Vagina (tissue), 2 donors: ENCODE measurements at regions not wholly inside any gene's neighbourhood (a gene's known extent, or its start where the extent isn't known, plus 50 kb on each side); places are given as distances from the start of the nearest gene placed in this dataset.

Experiments used
- DNase-seq, 2 donors: peaks; one replicate each; pipeline ENCODE4 v3.0.0-alpha.2; 2017; ENCODE audit errors: extremely low spot score in 2 of 2
- H3K27ac ChIP-seq: fragments of 200-600 bp; sonication (generic); one replicate; pipeline ENCODE4 v1.5.1; 2019
- H3K27me3 ChIP-seq: fragments of 200-600 bp; sonication (generic); one replicate; pipeline ENCODE4 v1.5.1; 2019
- H3K36me3 ChIP-seq, 2 donors: fragments of 200-600 bp; sonication (generic); one replicate each; pipeline ENCODE4 v1.5.1; 2017 to 2019
- H3K4me1 ChIP-seq: fragments of 200-600 bp; sonication (generic); one replicate; pipeline ENCODE4 v1.5.1; 2019
- H3K4me3 ChIP-seq, 2 donors: fragments of 200-600 bp; sonication (generic); 1 replicate in 1 of 2; 2 replicates in 1 of 2; pipeline ENCODE4 v1.5.1; 2016 to 2019
- H3K9me3 ChIP-seq: fragments of 200-600 bp; sonication (generic); one replicate; pipeline ENCODE4 v1.5.1; 2019
- POLR2A ChIP-seq, 2 donors: fragments of 450-650 bp; IDR thresholded peaks; one replicate each; pipeline ENCODE4 v1.6.1; 2017; ENCODE audit warnings: antibody characterized with exemption in 2 of 2, mild to moderate bottlenecking in 2 of 2, moderate library complexity in 2 of 2
- POLR2AphosphoS5 ChIP-seq, 2 donors: sonication (generic); formaldehyde crosslinking; IDR thresholded peaks; one replicate each; pipeline ENCODE4 v1.9.0; 2017; ENCODE audit warnings: antibody characterized with exemption in 2 of 2, mild to moderate bottlenecking in 2 of 2, low read depth in 1 of 2; ENCODE audit not compliant: insufficient read depth in 1 of 2
- intact Hi-C: fragments of 100-400 bp; cut with DNase I; formaldehyde crosslinking; loops from one replicate; pipeline ENCODE4 v1.15.1; 2023
- TF ChIP-seq, protein P1 (sequence below), 3 experiments: fragments of 450-650 bp in 2 of 3; fragments of 200-600 bp in 1 of 3; sonication (generic) in 1 of 3; IDR thresholded peaks; one replicate each; pipeline ENCODE4 v1.5.1; 2017 to 2019; ENCODE audit warnings: antibody characterized with exemption in 3 of 3, mild to moderate bottlenecking in 2 of 3, moderate library complexity in 2 of 3

DNA sequence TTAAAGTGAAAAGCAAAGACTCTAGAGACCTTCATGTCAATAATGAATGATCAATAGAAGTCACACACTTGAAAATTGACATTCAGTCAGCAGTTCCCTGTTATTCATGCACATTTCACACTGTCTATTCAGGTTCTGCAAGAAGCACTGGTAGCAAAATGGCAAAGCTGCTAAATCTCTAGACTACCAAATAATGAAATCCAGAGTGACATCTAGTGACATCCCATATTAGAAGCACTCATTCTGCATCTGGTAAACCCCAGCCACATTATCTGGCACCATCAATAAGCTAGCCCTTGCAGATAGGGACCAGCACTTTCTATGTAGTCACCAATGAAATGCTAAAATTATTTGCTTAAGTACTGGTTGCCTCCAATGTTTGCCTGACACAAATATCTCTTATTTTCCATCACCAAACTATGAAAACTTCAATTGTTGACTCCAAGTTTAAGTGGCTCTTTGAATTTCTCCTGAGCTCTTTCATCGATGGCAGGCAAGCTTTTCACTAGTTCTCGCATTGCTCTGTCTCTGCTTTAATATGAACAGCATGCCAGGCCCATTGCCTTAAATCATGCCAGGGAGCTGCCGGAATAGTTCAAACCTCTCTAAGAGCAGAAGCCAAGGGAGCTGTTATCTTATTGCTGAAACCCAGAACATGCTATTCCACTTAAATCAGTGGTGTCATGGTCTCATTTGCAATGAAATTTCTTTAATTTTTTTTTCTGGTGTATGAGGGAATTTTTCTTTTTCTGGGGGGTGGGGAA is 409.9 kb downstream of the MZT1 start:
- TF ChIP-seq POLR2A (IDR thresholded peaks at IDR 0.05), result no peak
- TF ChIP-seq POLR2AphosphoS5 (IDR thresholded peaks at IDR 0.05; ENCODE audit: insufficient read depth in 1 of 2, low read depth in 1 of 2), result no peak
- TF ChIP-seq, protein P1, sequence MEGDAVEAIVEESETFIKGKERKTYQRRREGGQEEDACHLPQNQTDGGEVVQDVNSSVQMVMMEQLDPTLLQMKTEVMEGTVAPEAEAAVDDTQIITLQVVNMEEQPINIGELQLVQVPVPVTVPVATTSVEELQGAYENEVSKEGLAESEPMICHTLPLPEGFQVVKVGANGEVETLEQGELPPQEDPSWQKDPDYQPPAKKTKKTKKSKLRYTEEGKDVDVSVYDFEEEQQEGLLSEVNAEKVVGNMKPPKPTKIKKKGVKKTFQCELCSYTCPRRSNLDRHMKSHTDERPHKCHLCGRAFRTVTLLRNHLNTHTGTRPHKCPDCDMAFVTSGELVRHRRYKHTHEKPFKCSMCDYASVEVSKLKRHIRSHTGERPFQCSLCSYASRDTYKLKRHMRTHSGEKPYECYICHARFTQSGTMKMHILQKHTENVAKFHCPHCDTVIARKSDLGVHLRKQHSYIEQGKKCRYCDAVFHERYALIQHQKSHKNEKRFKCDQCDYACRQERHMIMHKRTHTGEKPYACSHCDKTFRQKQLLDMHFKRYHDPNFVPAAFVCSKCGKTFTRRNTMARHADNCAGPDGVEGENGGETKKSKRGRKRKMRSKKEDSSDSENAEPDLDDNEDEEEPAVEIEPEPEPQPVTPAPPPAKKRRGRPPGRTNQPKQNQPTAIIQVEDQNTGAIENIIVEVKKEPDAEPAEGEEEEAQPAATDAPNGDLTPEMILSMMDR (IDR thresholded peaks at IDR 0.05), result no peak

DNA sequence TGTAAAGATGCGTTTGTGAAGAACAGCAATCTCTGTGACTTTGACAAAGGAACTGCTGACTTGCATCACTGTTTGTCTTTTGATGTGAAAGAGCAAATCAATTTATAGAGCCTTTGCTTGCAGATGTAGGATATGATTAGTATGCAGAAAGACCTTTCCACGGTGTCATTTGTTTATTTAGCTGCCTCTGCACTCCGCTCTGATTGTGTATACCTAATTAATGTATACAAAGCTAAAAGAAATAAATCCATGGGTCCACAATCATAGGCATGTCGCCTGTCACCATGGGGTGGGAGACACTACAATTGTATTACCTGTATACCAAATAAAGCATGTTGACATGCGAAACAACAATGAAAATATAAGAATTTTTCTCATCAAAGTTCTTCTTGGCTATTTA is 410.7 kb downstream of the MZT1 start:
- intact Hi-C loops, result no loop called here
- H3K4me1 ChIP-seq, result no peaks in the 10 kb centered on the region
- H3K4me3 ChIP-seq, result no peak overlapping the region
- H3K27me3 ChIP-seq, result no peaks in the 10 kb centered on the region
- H3K9me3 ChIP-seq, result no peaks in the 10 kb centered on the region
- no peaks in the 10 kb centered on the region for H3K36me3 ChIP-seq
- DNase-seq, result no peak
- TF ChIP-seq POLR2AphosphoS5 (IDR thresholded peaks at IDR 0.05; ENCODE audit: insufficient read depth in 1 of 2, low read depth in 1 of 2), result no peak
- TF ChIP-seq POLR2A (IDR thresholded peaks at IDR 0.05), result no peak
- TF ChIP-seq, protein P1 (IDR thresholded peaks at IDR 0.05), result no peak
- no peak overlapping the region for H3K27ac ChIP-seq

More for the DNA sequence above, 409.9 kb downstream of the MZT1 start:
- no peak for DNase-seq
- Histone ChIP-seq H3K4me1 (no peaks in the 10 kb centered on the region), H3K27me3 (no peaks in the 10 kb centered on the region), H3K27ac (no peak overlapping the region), H3K9me3 (no peaks in the 10 kb centered on the region), H3K36me3 (no peaks in the 10 kb centered on the region), H3K4me3 (no peak overlapping the region)
- intact Hi-C loops, result no loop called here

DNA sequence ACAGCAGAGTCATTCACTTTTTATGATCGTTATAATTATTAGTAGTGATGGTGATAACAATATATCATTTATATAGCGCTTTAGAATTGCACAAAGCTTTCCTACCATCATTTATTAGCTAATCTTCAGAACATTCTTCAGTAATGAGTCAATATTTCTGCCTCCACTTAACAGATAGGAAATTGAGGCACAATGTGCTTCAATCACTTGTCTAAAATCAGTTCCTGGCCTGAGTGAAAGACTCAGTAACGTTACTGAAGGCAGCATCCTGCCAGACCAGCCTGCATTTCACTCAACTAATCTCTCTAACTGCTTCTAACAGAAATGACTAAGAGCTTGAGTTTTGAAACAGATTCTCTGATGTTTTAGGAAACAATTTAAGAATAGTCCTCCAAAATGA is 412.1 kb downstream of the MZT1 start:
- no peak for DNase-seq
- Histone ChIP-seq H3K27me3 (no peaks in the 10 kb centered on the region), H3K9me3 (no peaks in the 10 kb centered on the region), H3K4me1 (no peaks in the 10 kb centered on the region), H3K36me3 (no peaks in the 10 kb centered on the region), H3K27ac (no peak overlapping the region), H3K4me3 (no peak overlapping the region)
- TF ChIP-seq, protein P1 (IDR thresholded peaks at IDR 0.05), result no peak
- no peak for TF ChIP-seq POLR2A (IDR thresholded peaks at IDR 0.05)
- no peak for TF ChIP-seq POLR2AphosphoS5 (IDR thresholded peaks at IDR 0.05; ENCODE audit: insufficient read depth in 1 of 2, low read depth in 1 of 2)
- intact Hi-C loops, result no loop called here

DNA sequence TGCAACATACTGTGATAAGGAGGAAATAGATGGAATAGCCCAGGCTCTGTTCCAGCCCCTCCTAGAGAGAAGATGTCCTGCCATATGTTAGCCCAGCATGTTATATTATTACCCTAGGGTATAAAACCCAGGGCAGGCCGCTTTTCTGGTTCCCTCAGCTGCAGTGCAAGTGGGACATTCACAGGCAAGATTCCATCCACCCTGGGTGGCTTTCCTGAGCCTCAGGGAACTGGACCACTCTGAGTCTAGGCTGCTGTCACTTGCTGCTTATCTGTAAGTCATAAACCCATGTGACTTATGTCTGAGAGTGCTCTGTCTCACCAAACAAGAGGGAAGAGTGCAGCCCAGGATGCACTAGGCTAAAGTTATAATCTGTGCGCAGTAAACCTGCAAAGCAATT is 413.2 kb downstream of the MZT1 start:
- Histone ChIP-seq H3K4me3 (no peak overlapping the region), H3K9me3 (no peaks in the 10 kb centered on the region), H3K27ac (no peak overlapping the region), H3K36me3 (no peaks in the 10 kb centered on the region), H3K4me1 (no peaks in the 10 kb centered on the region), H3K27me3 (no peaks in the 10 kb centered on the region)
- intact Hi-C loops, result no loop called here
- DNase-seq, result no peak
- TF ChIP-seq POLR2A (IDR thresholded peaks at IDR 0.05) (no peak), POLR2AphosphoS5 (IDR thresholded peaks at IDR 0.05; ENCODE audit: insufficient read depth in 1 of 2, low read depth in 1 of 2) (no peak)
- TF ChIP-seq, protein P1 (IDR thresholded peaks at IDR 0.05), result no peak

DNA sequence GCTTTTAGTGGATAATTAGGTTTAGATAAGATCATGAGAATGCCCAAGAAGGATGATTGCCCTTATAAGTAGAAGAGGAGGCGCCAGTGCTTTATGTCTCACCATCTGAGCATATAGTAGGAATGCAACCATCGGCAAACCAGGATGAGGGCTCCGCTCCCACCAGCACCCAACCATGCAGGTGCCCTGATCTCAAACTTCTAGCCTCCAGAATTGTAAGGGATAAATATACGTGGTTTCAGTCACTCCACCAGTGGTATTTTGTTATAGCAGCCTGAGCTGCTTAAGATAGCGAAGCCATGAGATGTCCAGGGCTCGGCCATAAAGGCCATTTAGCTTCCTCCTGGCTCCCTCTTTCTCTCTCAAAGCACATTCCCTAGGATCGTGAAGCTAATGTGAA is 413.9 kb downstream of the MZT1 start:
- Histone ChIP-seq H3K4me1 (no peaks in the 10 kb centered on the region), H3K4me3 (no peak overlapping the region), H3K27me3 (no peaks in the 10 kb centered on the region), H3K9me3 (no peaks in the 10 kb centered on the region), H3K27ac (no peak overlapping the region), H3K36me3 (no peaks in the 10 kb centered on the region)
- intact Hi-C loops, result no loop called here
- DNase-seq, result no peak
- TF ChIP-seq POLR2AphosphoS5 (IDR thresholded peaks at IDR 0.05; ENCODE audit: insufficient read depth in 1 of 2, low read depth in 1 of 2), result no peak
